Suprapubic skin (tissue), 4 donors: ENCODE measurements at regions not wholly inside any gene's neighbourhood (a gene's known extent, or its start where the extent isn't known, plus 50 kb on each side); places are given as distances from the start of the nearest gene placed in this dataset.

Experiments used
- POLR2A ChIP-seq, 2 donors: fragments of 450-650 bp; IDR thresholded peaks; one replicate each; pipeline ENCODE4 v1.6.1; 2017; ENCODE audit warnings: antibody characterized with exemption in 2 of 2, mild to moderate bottlenecking in 2 of 2, moderate library complexity in 2 of 2
- POLR2AphosphoS5 ChIP-seq, 3 donors: sonication (generic); formaldehyde crosslinking; IDR thresholded peaks; one replicate each; pipeline ENCODE4 v1.6.1; 2017; ENCODE audit warnings: antibody characterized with exemption in 3 of 3

- TF ChIP-seq POLR2AphosphoS5 (IDR thresholded peaks at IDR 0.05) (no peak), POLR2A (IDR thresholded peaks at IDR 0.05) (no peak)
Observed at GRCh38 chr3:110184536-110184935, 847.2 kb upstream of the DPPA4 start.
